ENCODE measurements at regions not wholly inside any gene's neighbourhood (a gene's known extent, or its start where the extent isn't known, plus 50 kb on each side); places are given as distances from the start of the nearest gene placed in this dataset.

GRCh38 chr10:8288600-8288999 is 234.1 kb downstream of the GATA3 start:
- TF ChIP-seq CTCF (IDR thresholded peaks at IDR 0.05) (no peak), POLR2A (IDR thresholded peaks at IDR 0.05) (no peak)
